HG03097 (cell line): ENCODE measurements at regions not wholly inside any gene's neighbourhood (a gene's known extent, or its start where the extent isn't known, plus 50 kb on each side); places are given as distances from the start of the nearest gene placed in this dataset.

Experiments used
- ATAC-seq: cut with Tn5 transposase; IDR thresholded peaks from one replicate; pipeline ENCODE4 v1.9.1; 2021; ENCODE audit not compliant: unreplicated experiment, low FRiP score

GRCh38 chrX:124275182-124275894, 57.1 kb upstream of the TEX13D start:
- no peak for ATAC-seq

DNA sequence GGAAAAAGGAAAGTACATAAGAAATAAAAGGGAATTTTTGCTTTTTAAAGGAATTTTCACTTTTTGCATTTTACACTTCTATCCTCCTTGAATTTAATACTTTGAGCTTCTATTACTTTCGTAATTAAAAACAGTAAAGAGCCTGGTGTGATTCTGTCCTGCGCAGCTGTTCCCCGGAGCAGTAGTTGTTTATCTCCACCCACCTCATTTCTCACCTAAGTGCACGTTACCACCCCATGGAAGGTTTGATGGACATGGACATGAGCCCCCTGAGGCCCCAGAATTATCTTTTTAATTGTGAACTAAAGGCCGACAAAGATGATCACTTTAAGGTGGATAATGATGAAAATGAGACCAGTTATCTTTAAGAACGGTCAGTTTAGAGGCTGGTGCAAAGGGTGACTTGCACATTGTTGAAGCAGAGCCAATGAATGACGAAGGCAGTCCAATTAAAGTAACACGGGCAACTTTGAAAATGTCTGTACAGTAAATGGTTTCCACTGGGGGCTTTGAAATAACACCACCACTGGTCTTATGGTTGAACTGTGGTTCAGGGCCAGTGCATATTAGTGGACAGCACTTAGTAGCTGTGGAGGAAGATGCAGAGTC, 52.1 kb upstream of the TEX13D start:
- ATAC-seq: no peak

DNA sequence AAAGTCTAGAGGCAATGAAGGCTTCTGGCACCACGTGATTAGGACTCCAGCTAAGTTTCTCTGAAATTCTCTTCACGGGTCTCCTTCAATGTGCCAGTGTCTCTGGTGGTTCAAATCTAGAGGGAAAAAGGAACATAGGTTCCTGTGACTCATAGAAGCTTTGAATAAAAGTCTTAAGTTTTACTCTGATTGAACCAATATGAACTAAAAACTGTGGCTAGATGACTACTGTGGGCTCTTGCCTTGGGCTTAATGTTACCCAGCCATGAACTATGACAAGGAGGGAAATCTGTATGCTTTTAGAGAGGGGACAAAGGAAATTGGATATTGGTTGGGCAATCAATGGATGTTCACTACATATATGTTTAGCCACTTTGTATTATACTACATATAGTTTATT, 49.9 kb upstream of the TEX13D start:
- no peak for ATAC-seq
